GM23248 (cell line): ENCODE measurements at regions not wholly inside any gene's neighbourhood (a gene's known extent, or its start where the extent isn't known, plus 50 kb on each side); places are given as distances from the start of the nearest gene placed in this dataset.

Source experiments
- DNase-seq: peaks from one replicate; pipeline ENCODE4 v3.0.0-alpha.2; 2015
- H2AFZ ChIP-seq: fragments of 200-600 bp; sonication (generic); 2 replicates; pipeline ENCODE4 v1.6.1; 2016; ENCODE audit warnings: antibody characterized with exemption
- H3F3A ChIP-seq: fragments of 200-600 bp; sonication (generic); 2 replicates; pipeline ENCODE4 v1.6.1; 2016; ENCODE audit warnings: mild to moderate bottlenecking, antibody characterized with exemption, mixed run types; ENCODE audit not compliant: insufficient read depth
- H3K27ac ChIP-seq: fragments of 200-600 bp; sonication (generic); 2 replicates; pipeline ENCODE4 v1.5.1; 2016; ENCODE audit warnings: mild to moderate bottlenecking
- H3K27me3 ChIP-seq: fragments of 200-600 bp; sonication (generic); replicated peaks from 2 replicates; pipeline ENCODE4 v1.6.1; 2016; ENCODE audit warnings: mild to moderate bottlenecking; ENCODE audit not compliant: insufficient read depth
- H3K36me3 ChIP-seq: fragments of 200-600 bp; sonication (generic); 2 replicates; pipeline ENCODE4 v1.6.1; 2016; ENCODE audit warnings: low read depth, mild to moderate bottlenecking
- H3K4me1 ChIP-seq: fragments of 200-600 bp; sonication (generic); 2 replicates; pipeline ENCODE4 v1.6.1; 2016; ENCODE audit warnings: mild to moderate bottlenecking; ENCODE audit not compliant: insufficient read depth
- H3K4me2 ChIP-seq: fragments of 200-600 bp; sonication (generic); one replicate; pipeline ENCODE4 v1.6.1; 2016; ENCODE audit warnings: mild to moderate bottlenecking; ENCODE audit not compliant: unreplicated experiment
- H3K4me3 ChIP-seq: fragments of 200-600 bp; sonication (generic); 2 replicates; pipeline ENCODE4 v1.5.1; 2016; ENCODE audit warnings: mild to moderate bottlenecking
- H3K79me2 ChIP-seq: fragments of 200-600 bp; sonication (generic); 2 replicates; pipeline ENCODE4 v1.6.1; 2016; ENCODE audit warnings: mild to moderate bottlenecking; ENCODE audit not compliant: insufficient read depth
- H3K9ac ChIP-seq: fragments of 200-600 bp; sonication (generic); 2 replicates; pipeline ENCODE4 v1.6.1; 2016; ENCODE audit warnings: mild to moderate bottlenecking
- H3K9me2 ChIP-seq: fragments of 200-600 bp; sonication (generic); 2 replicates; pipeline ENCODE4 v1.6.1; 2016; ENCODE audit warnings: mixed run types, mild to moderate bottlenecking, moderate library complexity; ENCODE audit not compliant: insufficient read depth
- H3K9me3 ChIP-seq: fragments of 200-600 bp; sonication (generic); one replicate; pipeline ENCODE4 v1.6.1; 2017; ENCODE audit warnings: low read depth
- H4K20me1 ChIP-seq: fragments of 200-600 bp; sonication (generic); 2 replicates; pipeline ENCODE4 v1.6.0; 2016; ENCODE audit not compliant: insufficient read depth
- EZH2 ChIP-seq: fragments of 200-600 bp; sonication (generic); IDR thresholded peaks from 2 replicates; pipeline ENCODE4 v1.6.1; 2018; ENCODE audit warnings: antibody characterized with exemption, mild to moderate bottlenecking; ENCODE audit not compliant: insufficient read depth, poor library complexity, severe bottlenecking
- EZH2phosphoT487 ChIP-seq: fragments of 200-600 bp; sonication (generic); IDR thresholded peaks from 2 replicates; pipeline ENCODE4 v1.6.1; 2018; ENCODE audit warnings: antibody characterized with exemption, moderate library complexity, mild to moderate bottlenecking, low read depth; ENCODE audit not compliant: insufficient read depth
- WGBS, 2 experiments: methylation state at CpG; one replicate each; pipeline ENCODE4 v1.1.6; 2015 to 2017; ENCODE audit warnings: low lambda C conversion rate in 2 of 2, low coverage in 1 of 2; ENCODE audit errors: missing lambda C conversion rate in 2 of 2; 5-methylcytosine and 5-hydroxymethylcytosine counted together
- in situ Hi-C: fragments of 300-500 bp; cut with MboI; formaldehyde crosslinking; loops from 2 replicates; pipeline ENCODE4 v1.15.0; 2020

GRCh38 chr3:102248981-102249705, 185.7 kb upstream of the ZPLD1 start:
- no peaks in the 10 kb centered on the region for H3K9me2 ChIP-seq
- no peaks in the 10 kb centered on the region for H4K20me1 ChIP-seq
- TF ChIP-seq EZH2phosphoT487 (no peak), EZH2 (no peak)
- no peak overlapping the region for H2AFZ ChIP-seq
- no peaks in the 10 kb centered on the region for H3K9me3 ChIP-seq
- no peak overlapping the region for H3K4me3 ChIP-seq
- no peaks in the 10 kb centered on the region for H3F3A ChIP-seq
- H3K4me1 ChIP-seq, result no peaks in the 10 kb centered on the region
- in situ Hi-C loops, result no loop called here
- H3K27ac ChIP-seq, result no peak overlapping the region
- no peak overlapping the region for H3K4me2 ChIP-seq
- H3K79me2 ChIP-seq, result no peaks in the 10 kb centered on the region
- H3K27me3 ChIP-seq, result no peaks in the 10 kb centered on the region; the same call in 1 of the 2 replicates
- DNase-seq, result peak; percentile 12
- H3K9ac ChIP-seq, result no peak overlapping the region
- H3K36me3 ChIP-seq, result no peaks in the 10 kb centered on the region
- 38 to 50% methylated on average over 2 of the region's 2 CpGs for WGBS, 2 experiments

- Histone ChIP-seq H3K27ac (no peak overlapping the region), H3K4me3 (no peak overlapping the region), H3K9me2 (no peaks in the 10 kb centered on the region), H3K36me3 (no peaks in the 10 kb centered on the region), H3K9me3 (no peaks in the 10 kb centered on the region), H2AFZ (no peak overlapping the region), H3K4me2 (no peak overlapping the region), H3K79me2 (no peaks in the 10 kb centered on the region), H3K4me1 (no peaks in the 10 kb centered on the region), H3F3A (no peaks in the 10 kb centered on the region), H3K27me3 (no peaks in the 10 kb centered on the region; the same call in 1 of the 2 replicates), H4K20me1 (no peaks in the 10 kb centered on the region), H3K9ac (no peak overlapping the region)
- WGBS, 2 experiments, result 71 to 76% methylated on average over 1 of the region's 1 CpG
- DNase-seq, result peak; percentile 2
- in situ Hi-C loops, result no loop called here
- no peak for TF ChIP-seq EZH2phosphoT487
- no peak for TF ChIP-seq EZH2
Measured at GRCh38 chr3:102255736-102256135, 179.1 kb upstream of the ZPLD1 start.

- no peak for TF ChIP-seq EZH2phosphoT487
- Histone ChIP-seq H4K20me1 (no peaks in the 10 kb centered on the region), H3K36me3 (no peaks in the 10 kb centered on the region), H2AFZ (no peak overlapping the region), H3K9ac (no peak overlapping the region), H3K9me3 (no peaks in the 10 kb centered on the region), H3K27me3 (no peaks in the 10 kb centered on the region), H3K27ac (no peak overlapping the region), H3K4me2 (no peak overlapping the region), H3F3A (no peaks in the 10 kb centered on the region), H3K79me2 (no peaks in the 10 kb centered on the region), H3K4me1 (no peaks in the 10 kb centered on the region), H3K9me2 (no peaks in the 10 kb centered on the region), H3K4me3 (no peak overlapping the region)
- 29 to 34% methylated on average over 3 of the region's 3 CpGs for WGBS, 2 experiments
- in situ Hi-C loops, result no loop called here
- DNase-seq, result no peak
Measured at GRCh38 chr3:102258666-102259227, 176.1 kb upstream of the ZPLD1 start.

DNA sequence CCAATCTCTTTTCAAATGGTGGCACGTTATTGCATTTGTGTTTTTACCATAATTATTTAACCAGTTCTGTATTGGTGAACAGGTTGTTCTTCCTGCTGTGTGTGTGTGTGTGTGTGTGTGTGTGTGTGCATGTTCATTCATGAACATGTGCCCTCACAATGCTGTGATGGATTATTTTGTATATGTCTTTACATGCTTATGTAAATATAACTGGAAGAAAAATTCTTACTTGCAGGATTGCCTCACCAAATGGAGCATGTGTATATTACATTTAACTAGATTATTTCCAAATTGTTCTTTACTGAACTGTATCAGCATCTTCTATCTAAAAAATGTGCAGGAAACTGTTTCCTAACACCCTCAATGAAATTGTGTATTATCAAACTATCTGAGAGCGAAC, 175.2 kb upstream of the ZPLD1 start:
- in situ Hi-C loops, result no loop called here
- no peaks in the 10 kb centered on the region for H3K9me3 ChIP-seq
- no peak overlapping the region for H3K27ac ChIP-seq
- no peaks in the 10 kb centered on the region for H3K79me2 ChIP-seq
- no peaks in the 10 kb centered on the region for H3K4me1 ChIP-seq
- no peaks in the 10 kb centered on the region for H3K36me3 ChIP-seq
- no peak for DNase-seq
- no peaks in the 10 kb centered on the region for H3K9me2 ChIP-seq
- no peaks in the 10 kb centered on the region for H4K20me1 ChIP-seq
- H3K9ac ChIP-seq, result no peak overlapping the region
- H3K4me2 ChIP-seq, result no peak overlapping the region
- no peak overlapping the region for H2AFZ ChIP-seq
- H3F3A ChIP-seq, result no peaks in the 10 kb centered on the region
- 0 out of 2 replicates have a peak, but pooled peaks cover 2% of the 10 kb centered on the region for H3K27me3 ChIP-seq
- 10 to 12% methylated on average over 2 of the region's 2 CpGs for WGBS, 2 experiments
- TF ChIP-seq EZH2phosphoT487 (no peak), EZH2 (no peak)
- H3K4me3 ChIP-seq, result no peak overlapping the region
